Endothelial cell of umbilical vein (primary cell): ENCODE measurements at regions not wholly inside any gene's neighbourhood (a gene's known extent, or its start where the extent isn't known, plus 50 kb on each side); places are given as distances from the start of the nearest gene placed in this dataset.

ENCODE experiments used
- BruUV-seq: library from RNA; stranded (reverse); fragments of 400-500 nt; replicated peaks from 2 replicates; lab custom pipeline; 2021; lab: Mats Ljungman, UMichigan
- CTCF ChIA-PET: fragments of 300-600, 350-600 bp; sonication (Branson Sonifier 250); formaldehyde crosslinking; loops from one replicate; lab custom pipeline; 2021; ENCODE audit warnings: antibody characterized with exemption, inconsistent platforms; lab: Charles Lee
- POLR2A ChIA-PET: fragments of 300-600, 350-600 bp; sonication (Branson Sonifier 250); formaldehyde crosslinking; loops from one replicate; lab custom pipeline; 2021; ENCODE audit warnings: antibody characterized with exemption, inconsistent platforms; lab: Charles Lee
- DNase-seq: peaks from one replicate; pipeline ENCODE4 v3.0.0-alpha.2; 2011; ENCODE audit warnings: low read depth, low spot score
- FAIRE-seq: peaks from 2 replicates; lab custom pipeline; 2011; peaks lifted over from hg19 to GRCh38; lab: Jason Lieb, UNC
- H2AFZ ChIP-seq: 2 replicates; pipeline ENCODE4 v1.6.0; 2012; ENCODE audit warnings: low read depth, low read length, control low read depth, inconsistent platforms
- H3K27ac ChIP-seq: 2 replicates; pipeline ENCODE4 v1.5.1; 2011; ENCODE audit warnings: low read depth, mild to moderate bottlenecking, control low read depth, low read length, moderate library complexity; ENCODE audit not compliant: insufficient read depth
- H3K27me3 ChIP-seq, 2 experiments: 2 replicates each; pipeline versions ENCODE4 v1.6.0 to v1.6.1; 2011; ENCODE audit warnings: low read length in 2 of 2, mixed read lengths in 1 of 2; ENCODE audit not compliant: control insufficient read depth in 2 of 2, insufficient read depth in 2 of 2
- H3K36me3 ChIP-seq, 2 experiments: 2 replicates in 1 of 2; 3 replicates in 1 of 2; pipeline ENCODE4 v1.5.1; 2011; ENCODE audit warnings: low read length in 2 of 2, mild to moderate bottlenecking in 1 of 2, moderate library complexity in 1 of 2; ENCODE audit not compliant: control insufficient read depth in 2 of 2, insufficient read depth in 2 of 2; ENCODE audit errors: extremely low read depth in 1 of 2
- H3K4me1 ChIP-seq: 3 replicates; pipeline ENCODE4 v1.5.1; 2011; ENCODE audit warnings: mild to moderate bottlenecking, low read length; ENCODE audit not compliant: control insufficient read depth, insufficient read depth; ENCODE audit errors: extremely low read depth
- H3K4me2 ChIP-seq: 2 replicates; pipeline ENCODE4 v1.6.1; 2011; ENCODE audit warnings: low read length, control low read depth, mixed read lengths; ENCODE audit not compliant: insufficient read depth
- H3K4me3 ChIP-seq, 3 experiments: fragments of 200-600 bp in 1 of 3; sonication (generic), shearing (Covaris generic) in 1 of 3; replicated peaks in 1 of 3; 2 replicates each; pipeline ENCODE4 v1.5.1; 2011 to 2016; ENCODE audit warnings: control low read depth in 3 of 3, low read length in 3 of 3, mild to moderate bottlenecking in 2 of 3, inconsistent platforms in 1 of 3, low read depth in 1 of 3, moderate library complexity in 1 of 3; ENCODE audit not compliant: insufficient read depth in 1 of 3
- H3K79me2 ChIP-seq: 2 replicates; pipeline ENCODE4 v1.6.0; 2012; ENCODE audit warnings: low read length, inconsistent platforms; ENCODE audit not compliant: control insufficient read depth, insufficient read depth
- H3K9ac ChIP-seq: replicated peaks from 2 replicates; pipeline ENCODE3; 2011; ENCODE audit warnings: low read length, control low read depth; ENCODE audit not compliant: insufficient read depth; ENCODE audit errors: extremely low read depth
- H3K9me1 ChIP-seq: replicated peaks from 3 replicates; pipeline ENCODE4 v1.6.0; 2011; ENCODE audit warnings: mild to moderate bottlenecking, low read length; ENCODE audit not compliant: control insufficient read depth, insufficient read depth; ENCODE audit errors: extremely low read depth
- H3K9me3 ChIP-seq: replicated peaks from 2 replicates; pipeline ENCODE4 v1.5.1; 2012; ENCODE audit warnings: low read length, inconsistent platforms; ENCODE audit not compliant: control insufficient read depth, insufficient read depth
- H4K20me1 ChIP-seq: replicated peaks from 2 replicates; pipeline ENCODE3; 2011; ENCODE audit warnings: mild to moderate bottlenecking, low read length; ENCODE audit not compliant: control insufficient read depth, insufficient read depth; ENCODE audit errors: extremely low read depth
- CTCF ChIP-seq, 2 donors: IDR thresholded peaks; 1 replicate in 1 of 2; 2 replicates in 1 of 2; pipeline ENCODE4 v1.5.1; 2011; ENCODE audit warnings: low read length in 2 of 2, mild to moderate bottlenecking in 2 of 2, moderate library complexity in 2 of 2, control low read depth in 1 of 2, inconsistent platforms in 1 of 2, low read depth in 1 of 2; ENCODE audit not compliant: insufficient read depth in 1 of 2; ENCODE audit errors: extremely low read depth in 1 of 2
- EZH2 ChIP-seq: IDR thresholded peaks from 2 replicates; pipeline ENCODE4 v1.6.1; 2012; ENCODE audit warnings: borderline replicate concordance, low read depth, mild to moderate bottlenecking, moderate library complexity, low read length, inconsistent platforms; ENCODE audit not compliant: severe bottlenecking
- FOS ChIP-seq: IDR thresholded peaks from 2 replicates; pipeline ENCODE4 v1.6.1; 2011; ENCODE audit warnings: mild to moderate bottlenecking, low read length, moderate library complexity, borderline replicate concordance; ENCODE audit not compliant: insufficient read depth
- GATA2 ChIP-seq: IDR thresholded peaks from 2 replicates; pipeline ENCODE4 v1.7.0; 2011; ENCODE audit warnings: low read depth, mild to moderate bottlenecking, moderate library complexity, mixed read lengths, low read length; ENCODE audit not compliant: insufficient read length, insufficient read depth
- JUN ChIP-seq: IDR thresholded peaks from 2 replicates; pipeline ENCODE4 v1.6.1; 2011; ENCODE audit warnings: borderline replicate concordance, low read depth; ENCODE audit not compliant: insufficient read length, insufficient read depth
- MAX ChIP-seq: IDR thresholded peaks from 2 replicates; pipeline ENCODE4 v1.6.1; 2011; ENCODE audit not compliant: insufficient read depth, insufficient read length
- MYC ChIP-seq: IDR thresholded peaks from one replicate; pipeline ENCODE4 v1.6.1; 2011; ENCODE audit warnings: mild to moderate bottlenecking, low read depth, low read length
- POLR2A ChIP-seq: IDR thresholded peaks from 2 replicates; pipeline ENCODE4 v1.6.1; 2012; ENCODE audit warnings: low read depth, mild to moderate bottlenecking, control low read depth, low read length
- POLR2AphosphoS5 ChIP-seq: IDR thresholded peaks from 2 replicates; pipeline ENCODE4 v1.6.1; 2012; ENCODE audit warnings: low read depth, mild to moderate bottlenecking, control low read depth, low read length, moderate library complexity; ENCODE audit not compliant: insufficient read depth
- dilution Hi-C: fragments of 300-500 bp; cut with MboI; formaldehyde crosslinking; loops from one replicate; pipeline ENCODE4 v1.15.0; 2019; ENCODE audit warnings: low sequenced_read_pairs; ENCODE audit not compliant: extremely low pct_ligation_motif_present
- intact Hi-C: fragments of 100-400 bp; cut with micrococcal nuclease; formaldehyde crosslinking; loops from one replicate; pipeline ENCODE4 v1.10.0; 2022

DNA sequence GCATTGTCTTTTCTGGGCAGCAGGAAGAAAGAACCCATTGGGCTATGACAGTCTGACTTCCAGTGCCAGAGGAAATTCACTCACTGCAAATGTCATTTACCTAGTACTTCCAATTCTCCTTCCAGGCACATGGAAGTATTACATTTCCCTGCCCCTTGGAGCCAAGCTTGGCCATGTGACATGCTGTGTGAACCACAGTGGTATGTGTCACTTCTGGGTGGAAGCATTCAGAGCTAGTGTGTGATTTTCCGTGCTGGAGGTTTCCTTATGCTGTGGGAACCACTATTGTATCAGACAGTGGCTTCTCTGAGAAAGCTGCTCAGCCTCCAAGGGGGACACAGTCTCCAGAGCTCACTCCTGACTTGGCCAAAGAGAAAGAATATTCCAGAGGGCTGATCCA lies 387.6 kb downstream of the CDC5L start:
- FAIRE-seq: no peak
- no peaks in the 10 kb centered on the region for H3K9me3 ChIP-seq
- no peaks in the 10 kb centered on the region for H3K4me1 ChIP-seq
- H3K4me2 ChIP-seq: no peak overlapping the region
- no peak overlapping the region for H3K27ac ChIP-seq
- dilution Hi-C loops: no loop called here
- POLR2A ChIA-PET: no interaction called here
- intact Hi-C loops: no loop called here
- H4K20me1 ChIP-seq: no peaks in the 10 kb centered on the region
- H3K4me3 ChIP-seq: no peak overlapping the region
- TF ChIP-seq JUN (no peak), EZH2 (no peak), POLR2AphosphoS5 (no peak), FOS (no peak), POLR2A (no peak), MAX (no peak), CTCF (IDR thresholded peaks at IDR 0.05; ENCODE audit: extremely low read depth in 1 of 2, insufficient read depth in 1 of 2, low read depth in 1 of 2, low read length in 2 of 2) (no peak), GATA2 (no peak), MYC (no peak)
- H2AFZ ChIP-seq: no peak overlapping the region
- no TSS peak for BruUV-seq
- no peaks in the 10 kb centered on the region for H3K79me2 ChIP-seq
- CTCF ChIA-PET: interaction anchor here (1.4 kb wide), 1 partner anchor 31 kb away, joined by 3 read pairs; no protein-coding TSS in a partner anchor
- no peaks in the 10 kb centered on the region for H3K27me3 ChIP-seq
- H3K9me1 ChIP-seq: no peaks in the 10 kb centered on the region
- no peak for DNase-seq
- no peak overlapping the region for H3K9ac ChIP-seq
- no peaks in the 10 kb centered on the region for H3K36me3 ChIP-seq
